Neural progenitor cell (in vitro differentiated cells): ENCODE measurements at regions not wholly inside any gene's neighbourhood (a gene's known extent, or its start where the extent isn't known, plus 50 kb on each side); places are given as distances from the start of the nearest gene placed in this dataset.

Experiments used
- DNase-seq: peaks from one replicate; pipeline ENCODE4 v3.0.0-alpha.2; 2016; ENCODE audit warnings: low spot score
- H2AFZ ChIP-seq: fragments of 200-600 bp; sonication (generic); replicated peaks from 2 replicates; pipeline ENCODE4 v1.6.1; 2016; ENCODE audit warnings: antibody characterized with exemption
- H3F3A ChIP-seq: fragments of 200-600 bp; sonication (generic); 2 replicates; pipeline ENCODE4 v1.6.1; 2016; ENCODE audit warnings: antibody characterized with exemption, low read depth
- H3K27ac ChIP-seq: fragments of 200-600 bp; sonication (generic); 2 replicates; pipeline ENCODE4 v1.5.1; 2016; ENCODE audit warnings: mild to moderate bottlenecking
- H3K27me3 ChIP-seq: fragments of 200-600 bp; sonication (generic); 2 replicates; pipeline ENCODE4 v1.6.1; 2016; ENCODE audit warnings: mild to moderate bottlenecking, moderate library complexity
- H3K36me3 ChIP-seq: fragments of 200-600 bp; sonication (generic); 2 replicates; pipeline ENCODE4 v1.5.1; 2016
- H3K4me1 ChIP-seq: fragments of 200-600 bp; sonication (generic); 2 replicates; pipeline ENCODE4 v1.6.1; 2016; ENCODE audit warnings: mixed run types
- H3K4me2 ChIP-seq: fragments of 200-600 bp; sonication (generic); 2 replicates; pipeline ENCODE4 v1.6.1; 2016
- H3K4me3 ChIP-seq: fragments of 200-600 bp; sonication (generic); 2 replicates; pipeline ENCODE4 v1.5.1; 2016
- H3K79me2 ChIP-seq: fragments of 200-600 bp; sonication (generic); 2 replicates; pipeline ENCODE4 v1.6.1; 2016; ENCODE audit warnings: low read depth
- H3K9ac ChIP-seq: fragments of 200-600 bp; sonication (generic); 2 replicates; pipeline ENCODE4 v1.6.1; 2016
- H3K9me3 ChIP-seq: fragments of 200-600 bp; sonication (generic); 2 replicates; pipeline ENCODE4 v1.5.1; 2016; ENCODE audit warnings: low read depth
- H4K20me1 ChIP-seq: fragments of 200-600 bp; sonication (generic); 2 replicates; pipeline ENCODE4 v1.6.1; 2016; ENCODE audit warnings: low read depth
- H3K27ac Mint-ChIP-seq: 3 replicates; pipeline ENCODE4 v1.8.0; 2021; ENCODE audit warnings: mixed read lengths
- H3K27me3 Mint-ChIP-seq: 2 replicates; pipeline ENCODE4 v1.8.0; 2022; ENCODE audit warnings: low read depth, mild to moderate bottlenecking, inconsistent platforms, moderate library complexity, mixed read lengths; ENCODE audit not compliant: insufficient read depth
- H3K36me3 Mint-ChIP-seq: 3 replicates; pipeline ENCODE4 v1.8.0; 2021; ENCODE audit warnings: mixed read lengths
- H3K4me1 Mint-ChIP-seq: 3 replicates; pipeline ENCODE4 v1.8.0; 2021; ENCODE audit warnings: mixed read lengths
- H3K4me3 Mint-ChIP-seq: 3 replicates; pipeline ENCODE4 v1.8.0; 2021; ENCODE audit warnings: mild to moderate bottlenecking, moderate library complexity, mixed read lengths
- H3K9me3 Mint-ChIP-seq: 3 replicates; pipeline ENCODE4 v1.8.0; 2020; ENCODE audit warnings: mixed read lengths
- EZH2 ChIP-seq: fragments of 200-600 bp; sonication (generic); IDR thresholded peaks from 2 replicates; pipeline ENCODE4 v1.6.1; 2017; ENCODE audit warnings: antibody characterized with exemption, mild to moderate bottlenecking, moderate library complexity
- EZH2phosphoT487 ChIP-seq: fragments of 200-600 bp; sonication (generic); IDR thresholded peaks from 2 replicates; pipeline ENCODE4 v1.6.1; 2017; ENCODE audit warnings: antibody characterized with exemption
- TF ChIP-seq, protein P1 (sequence below): fragments of 200-600 bp; sonication (generic); IDR thresholded peaks from 2 replicates; pipeline ENCODE4 v1.5.1; 2017; ENCODE audit warnings: antibody characterized with exemption, mild to moderate bottlenecking

GRCh38 chr11:127902382-127902781, 685.0 kb downstream of the ETS1 start:
- no peak overlapping the region for H3K27ac ChIP-seq
- H3K4me3 ChIP-seq, result no peak overlapping the region
- peak; percentile 2 for DNase-seq
- H3K27me3 ChIP-seq, result no peaks in the 10 kb centered on the region
- Mint-ChIP-seq H3K36me3 (peaks cover 4% of the 10 kb centered on the region), H3K9me3 (peaks cover 23% of the 10 kb centered on the region), H3K4me1 (peaks cover 22% of the 10 kb centered on the region), H3K27ac (peak overlapping the region; percentile 52), H3K27me3 (no peaks in the 10 kb centered on the region), H3K4me3 (no peak overlapping the region)
- no peaks in the 10 kb centered on the region for H3K4me1 ChIP-seq
- no peaks in the 10 kb centered on the region for H3F3A ChIP-seq
- H4K20me1 ChIP-seq, result no peaks in the 10 kb centered on the region
- H2AFZ ChIP-seq, result peak overlapping the region; percentile 1
- H3K36me3 ChIP-seq, result no peaks in the 10 kb centered on the region
- H3K4me2 ChIP-seq, result no peak overlapping the region
- no peak overlapping the region for H3K9ac ChIP-seq
- H3K79me2 ChIP-seq, result no peaks in the 10 kb centered on the region
- TF ChIP-seq EZH2, result no peak
- TF ChIP-seq EZH2phosphoT487, result no peak
- TF ChIP-seq, protein P1, sequence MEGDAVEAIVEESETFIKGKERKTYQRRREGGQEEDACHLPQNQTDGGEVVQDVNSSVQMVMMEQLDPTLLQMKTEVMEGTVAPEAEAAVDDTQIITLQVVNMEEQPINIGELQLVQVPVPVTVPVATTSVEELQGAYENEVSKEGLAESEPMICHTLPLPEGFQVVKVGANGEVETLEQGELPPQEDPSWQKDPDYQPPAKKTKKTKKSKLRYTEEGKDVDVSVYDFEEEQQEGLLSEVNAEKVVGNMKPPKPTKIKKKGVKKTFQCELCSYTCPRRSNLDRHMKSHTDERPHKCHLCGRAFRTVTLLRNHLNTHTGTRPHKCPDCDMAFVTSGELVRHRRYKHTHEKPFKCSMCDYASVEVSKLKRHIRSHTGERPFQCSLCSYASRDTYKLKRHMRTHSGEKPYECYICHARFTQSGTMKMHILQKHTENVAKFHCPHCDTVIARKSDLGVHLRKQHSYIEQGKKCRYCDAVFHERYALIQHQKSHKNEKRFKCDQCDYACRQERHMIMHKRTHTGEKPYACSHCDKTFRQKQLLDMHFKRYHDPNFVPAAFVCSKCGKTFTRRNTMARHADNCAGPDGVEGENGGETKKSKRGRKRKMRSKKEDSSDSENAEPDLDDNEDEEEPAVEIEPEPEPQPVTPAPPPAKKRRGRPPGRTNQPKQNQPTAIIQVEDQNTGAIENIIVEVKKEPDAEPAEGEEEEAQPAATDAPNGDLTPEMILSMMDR, result no peak
- H3K9me3 ChIP-seq, result no peaks in the 10 kb centered on the region

DNA sequence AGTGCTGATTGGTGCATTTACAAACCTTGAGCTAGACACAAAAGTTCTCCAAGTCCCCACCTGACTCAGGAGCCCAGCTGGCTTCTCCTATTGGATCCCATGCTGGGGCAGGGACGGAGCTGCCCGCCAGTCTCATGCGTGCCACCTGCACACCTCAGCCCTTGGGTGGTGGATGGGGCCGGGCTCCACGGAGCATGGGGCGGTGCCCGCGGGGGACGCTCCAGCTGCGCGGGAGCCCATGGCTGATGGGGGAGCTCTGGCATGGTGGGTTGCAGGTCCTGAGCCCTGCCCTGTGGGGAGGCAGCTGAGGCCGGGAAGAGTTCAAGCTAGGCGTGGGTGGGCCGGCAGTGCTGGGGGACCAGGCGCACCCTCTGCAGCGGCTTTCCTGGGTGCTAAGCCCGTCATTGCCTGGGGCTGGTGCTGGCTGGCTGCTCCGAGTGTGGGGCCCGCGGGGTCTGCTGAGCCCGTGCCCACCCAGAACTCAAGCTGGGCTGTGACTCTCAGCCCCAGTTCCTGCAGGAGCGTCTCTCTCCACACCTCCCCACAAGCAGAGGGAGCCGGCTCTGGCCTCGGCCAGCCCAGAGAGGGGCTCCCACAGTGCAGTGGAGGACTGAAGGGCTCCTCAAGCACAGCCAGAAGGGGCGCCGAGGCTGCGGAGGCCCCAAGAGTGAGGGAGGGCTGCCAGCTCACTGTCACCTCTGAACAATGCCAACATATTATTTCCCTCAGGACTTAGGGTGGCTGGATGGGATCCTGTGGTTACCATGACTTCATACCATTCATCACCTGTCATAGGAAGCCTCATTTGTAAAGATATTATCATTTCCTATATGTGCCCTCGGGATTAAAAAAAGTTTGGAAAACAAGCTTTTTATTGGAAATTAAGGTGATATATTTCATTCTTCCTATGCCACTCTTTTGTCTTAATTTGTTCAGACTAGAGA, 688.7 kb downstream of the ETS1 start:
- Histone ChIP-seq H3K79me2 (no peaks in the 10 kb centered on the region), H3K9ac (no peak overlapping the region), H3K4me2 (no peak overlapping the region), H3K4me3 (no peak overlapping the region), H3K4me1 (no peaks in the 10 kb centered on the region), H4K20me1 (no peaks in the 10 kb centered on the region), H3F3A (no peaks in the 10 kb centered on the region), H2AFZ (no peak overlapping the region), H3K27ac (no peak overlapping the region), H3K27me3 (no peaks in the 10 kb centered on the region), H3K36me3 (no peaks in the 10 kb centered on the region), H3K9me3 (no peaks in the 10 kb centered on the region)
- no peak for TF ChIP-seq EZH2
- TF ChIP-seq EZH2phosphoT487, result no peak
- TF ChIP-seq, protein P1, result no peak
- DNase-seq, result no peak
- Mint-ChIP-seq H3K9me3 (peaks cover 24% of the 10 kb centered on the region), H3K4me3 (no peak overlapping the region), H3K36me3 (peaks cover 4% of the 10 kb centered on the region), H3K27me3 (no peaks in the 10 kb centered on the region), H3K4me1 (peaks cover 19% of the 10 kb centered on the region), H3K27ac (no peak overlapping the region)

GRCh38 chr11:127895776-127896175, 691.6 kb downstream of the ETS1 start:
- Mint-ChIP-seq H3K27me3 (no peaks in the 10 kb centered on the region), H3K4me1 (no peaks in the 10 kb centered on the region), H3K9me3 (peaks cover 23% of the 10 kb centered on the region), H3K36me3 (peaks cover 4% of the 10 kb centered on the region), H3K27ac (no peak overlapping the region), H3K4me3 (no peak overlapping the region)
- no peaks in the 10 kb centered on the region for H3K79me2 ChIP-seq
- no peak overlapping the region for H3K4me2 ChIP-seq
- H3K27me3 ChIP-seq, result no peaks in the 10 kb centered on the region
- no peaks in the 10 kb centered on the region for H3K36me3 ChIP-seq
- H3K4me3 ChIP-seq, result no peak overlapping the region
- H4K20me1 ChIP-seq, result no peaks in the 10 kb centered on the region
- H2AFZ ChIP-seq, result no peak overlapping the region
- H3F3A ChIP-seq, result no peaks in the 10 kb centered on the region
- TF ChIP-seq, protein P1, result no peak
- TF ChIP-seq EZH2phosphoT487 (no peak), EZH2 (no peak)
- H3K9ac ChIP-seq, result no peak overlapping the region
- H3K27ac ChIP-seq, result no peak overlapping the region
- no peak for DNase-seq
- no peaks in the 10 kb centered on the region for H3K4me1 ChIP-seq
- no peaks in the 10 kb centered on the region for H3K9me3 ChIP-seq
